Fibroblast of lung (primary cell): ENCODE measurements at regions not wholly inside any gene's neighbourhood (a gene's known extent, or its start where the extent isn't known, plus 50 kb on each side); places are given as distances from the start of the nearest gene placed in this dataset.
A peak's percentile ranks its signal among the peaks of the same experiment; 100 is the strongest.

Experiments used
- DNase-seq, 2 donors: peaks; one replicate each; pipeline versions ENCODE4 v3.0.0 to v3.0.0-alpha.2; 2010; ENCODE audit warnings: low read depth in 2 of 2
- H2AFZ ChIP-seq: 2 replicates; pipeline ENCODE4 v1.5.1; 2012; ENCODE audit warnings: low read length, control low read depth, inconsistent platforms
- H3K27ac ChIP-seq: 2 replicates; pipeline ENCODE4 v1.5.1; 2011; ENCODE audit warnings: low read length, control low read depth; ENCODE audit not compliant: insufficient read depth
- H3K27me3 ChIP-seq: 2 replicates; pipeline ENCODE4 v1.5.1; 2011; ENCODE audit warnings: mild to moderate bottlenecking, low read length; ENCODE audit not compliant: control insufficient read depth, insufficient read depth
- H3K36me3 ChIP-seq: 2 replicates; pipeline ENCODE4 v1.5.1; 2011; ENCODE audit warnings: low read length; ENCODE audit not compliant: control insufficient read depth, insufficient read depth
- H3K4me1 ChIP-seq: 2 replicates; pipeline ENCODE4 v1.5.1; 2011; ENCODE audit warnings: low read length; ENCODE audit not compliant: control insufficient read depth, insufficient read depth; ENCODE audit errors: extremely low read depth
- H3K4me2 ChIP-seq: 2 replicates; pipeline ENCODE4 v1.5.1; 2011; ENCODE audit warnings: low read length, control low read depth; ENCODE audit not compliant: insufficient read depth; ENCODE audit errors: extremely low read depth
- H3K4me3 ChIP-seq, 4 experiments: fragments of 200-600 bp in 1 of 4; sonication (generic) in 1 of 4; replicated peaks in 1 of 4; 2 replicates each; pipeline ENCODE4 v1.5.1; 2011 to 2016; ENCODE audit warnings: low read length in 4 of 4, low read depth in 3 of 4, mild to moderate bottlenecking in 3 of 4, control low read depth in 2 of 4, inconsistent platforms in 1 of 4, mixed read lengths in 1 of 4; ENCODE audit not compliant: insufficient read depth in 1 of 4; ENCODE audit errors: control extremely low read depth in 1 of 4
- H3K79me2 ChIP-seq: 2 replicates; pipeline ENCODE4 v1.5.1; 2012; ENCODE audit warnings: mild to moderate bottlenecking, low read length, inconsistent platforms; ENCODE audit not compliant: control insufficient read depth, insufficient read depth
- H3K9ac ChIP-seq: 2 replicates; pipeline ENCODE4 v1.5.1; 2011; ENCODE audit warnings: mild to moderate bottlenecking, low read length, control low read depth; ENCODE audit not compliant: insufficient read depth
- H3K9me3 ChIP-seq: 2 replicates; pipeline ENCODE4 v1.5.1; 2012; ENCODE audit warnings: low read depth, low read length; ENCODE audit not compliant: control insufficient read depth, insufficient read depth
- H4K20me1 ChIP-seq: 2 replicates; pipeline ENCODE4 v1.5.1; 2011; ENCODE audit warnings: low read length; ENCODE audit not compliant: control insufficient read depth, insufficient read depth; ENCODE audit errors: extremely low read depth
- EZH2 ChIP-seq: IDR thresholded peaks from 2 replicates; pipeline ENCODE4 v1.5.1; 2012; ENCODE audit warnings: low read length, control low read depth, mild to moderate bottlenecking; ENCODE audit errors: missing control alignments
- TF ChIP-seq, protein P1 (sequence below), 2 donors: IDR thresholded peaks in 1 of 2; conservative IDR thresholded peaks in 1 of 2; 1 replicate in 1 of 2; 2 replicates in 1 of 2; pipeline ENCODE4 v1.5.1; 2011 to 2012; ENCODE audit warnings: low read length in 2 of 2, control low read depth in 1 of 2, inconsistent platforms in 1 of 2, low read depth in 1 of 2, mild to moderate bottlenecking in 1 of 2

DNA sequence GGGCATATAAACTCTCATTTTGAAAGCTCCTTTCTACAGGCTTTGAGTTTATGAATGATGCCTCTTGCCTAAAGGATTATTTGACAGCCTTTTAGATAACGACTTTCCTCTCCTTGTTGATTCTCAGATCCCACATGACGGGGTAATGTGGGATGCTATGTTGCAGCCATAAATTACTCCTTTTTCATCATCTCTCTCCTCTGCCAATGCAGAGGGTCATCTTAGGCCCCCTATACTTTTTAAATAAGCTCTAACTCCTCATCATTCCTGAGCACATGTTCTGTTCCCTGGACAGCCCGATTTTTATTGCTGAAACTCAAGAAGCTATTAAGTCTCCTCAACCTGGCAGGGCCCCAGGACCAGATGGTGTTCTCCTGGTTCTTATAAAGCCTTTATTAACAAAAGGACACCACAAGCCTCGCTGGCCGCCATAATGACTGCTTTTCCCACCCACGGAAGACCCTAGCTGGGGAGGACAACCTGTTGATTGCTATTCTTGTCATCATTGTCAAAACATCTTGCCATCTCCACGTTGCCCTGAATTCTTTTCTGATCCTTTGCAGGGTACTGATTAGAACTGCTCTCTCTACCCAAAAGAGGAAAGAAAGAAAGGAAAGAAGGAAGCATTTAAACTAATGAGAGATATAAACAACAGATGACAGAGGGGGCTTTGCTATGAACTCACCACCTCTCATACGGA is 150.7 kb downstream of the DHX15 start:
- Histone ChIP-seq H3K36me3 (no peaks in the 10 kb centered on the region), H3K27me3 (peaks cover 2% of the 10 kb centered on the region), H3K9me3 (no peaks in the 10 kb centered on the region), H4K20me1 (no peaks in the 10 kb centered on the region), H3K9ac (no peak overlapping the region), H3K4me2 (no peak overlapping the region), H3K27ac (no peak overlapping the region), H3K79me2 (no peaks in the 10 kb centered on the region), H3K4me3 (no peak overlapping the region), H2AFZ (no peak overlapping the region), H3K4me1 (no peaks in the 10 kb centered on the region)
- DNase-seq: no peak
- TF ChIP-seq EZH2: no peak
- TF ChIP-seq, protein P1, sequence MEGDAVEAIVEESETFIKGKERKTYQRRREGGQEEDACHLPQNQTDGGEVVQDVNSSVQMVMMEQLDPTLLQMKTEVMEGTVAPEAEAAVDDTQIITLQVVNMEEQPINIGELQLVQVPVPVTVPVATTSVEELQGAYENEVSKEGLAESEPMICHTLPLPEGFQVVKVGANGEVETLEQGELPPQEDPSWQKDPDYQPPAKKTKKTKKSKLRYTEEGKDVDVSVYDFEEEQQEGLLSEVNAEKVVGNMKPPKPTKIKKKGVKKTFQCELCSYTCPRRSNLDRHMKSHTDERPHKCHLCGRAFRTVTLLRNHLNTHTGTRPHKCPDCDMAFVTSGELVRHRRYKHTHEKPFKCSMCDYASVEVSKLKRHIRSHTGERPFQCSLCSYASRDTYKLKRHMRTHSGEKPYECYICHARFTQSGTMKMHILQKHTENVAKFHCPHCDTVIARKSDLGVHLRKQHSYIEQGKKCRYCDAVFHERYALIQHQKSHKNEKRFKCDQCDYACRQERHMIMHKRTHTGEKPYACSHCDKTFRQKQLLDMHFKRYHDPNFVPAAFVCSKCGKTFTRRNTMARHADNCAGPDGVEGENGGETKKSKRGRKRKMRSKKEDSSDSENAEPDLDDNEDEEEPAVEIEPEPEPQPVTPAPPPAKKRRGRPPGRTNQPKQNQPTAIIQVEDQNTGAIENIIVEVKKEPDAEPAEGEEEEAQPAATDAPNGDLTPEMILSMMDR (conservative IDR thresholded peaks at IDR 0.05 in 1 of 2, IDR thresholded peaks at IDR 0.05 in 1 of 2; ENCODE audit: low read depth in 1 of 2, low read length in 2 of 2): no peak

DNA sequence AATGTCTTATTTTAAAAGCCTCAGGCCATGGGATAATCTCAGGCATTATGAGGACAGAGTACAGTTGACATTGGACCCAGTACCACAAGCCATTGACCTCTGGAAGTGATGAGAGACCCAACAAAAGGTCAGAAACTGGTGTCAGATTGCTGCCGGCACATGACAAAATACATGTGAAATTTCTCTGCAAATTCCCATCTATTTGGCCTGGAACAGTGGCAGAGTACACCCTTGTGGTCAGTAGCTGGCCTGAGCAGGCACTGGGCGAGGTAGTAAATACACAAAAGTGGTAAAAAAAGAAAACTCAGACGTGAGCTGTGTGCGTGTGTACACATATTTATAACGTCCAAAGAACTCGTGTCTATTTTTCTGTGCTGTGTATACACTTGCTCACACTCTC is 155.5 kb downstream of the DHX15 start:
- Histone ChIP-seq H3K79me2 (no peaks in the 10 kb centered on the region), H3K9ac (no peak overlapping the region), H4K20me1 (no peaks in the 10 kb centered on the region), H3K27ac (no peak overlapping the region), H3K27me3 (no peaks in the 10 kb centered on the region), H3K36me3 (no peaks in the 10 kb centered on the region), H3K4me2 (no peak overlapping the region), H3K4me3 (no peak overlapping the region), H2AFZ (no peak overlapping the region), H3K9me3 (no peaks in the 10 kb centered on the region), H3K4me1 (no peaks in the 10 kb centered on the region)
- no peak for TF ChIP-seq EZH2
- TF ChIP-seq, protein P1 (conservative IDR thresholded peaks at IDR 0.05 in 1 of 2, IDR thresholded peaks at IDR 0.05 in 1 of 2; ENCODE audit: low read depth in 1 of 2, low read length in 2 of 2): peak in 1 of 2 donors; percentile 14
- peak in 1 of 2 donors; percentile 31 for DNase-seq

GRCh38 chr4:24426557-24426956 is 157.8 kb downstream of the DHX15 start:
- DNase-seq: no peak
- H2AFZ ChIP-seq: no peak overlapping the region
- no peaks in the 10 kb centered on the region for H3K27me3 ChIP-seq
- H3K27ac ChIP-seq: no peak overlapping the region
- H4K20me1 ChIP-seq: no peaks in the 10 kb centered on the region
- no peaks in the 10 kb centered on the region for H3K79me2 ChIP-seq
- H3K9me3 ChIP-seq: no peaks in the 10 kb centered on the region
- TF ChIP-seq, protein P1 (conservative IDR thresholded peaks at IDR 0.05 in 1 of 2, IDR thresholded peaks at IDR 0.05 in 1 of 2; ENCODE audit: low read depth in 1 of 2, low read length in 2 of 2): no peak
- no peak for TF ChIP-seq EZH2
- H3K4me1 ChIP-seq: no peaks in the 10 kb centered on the region
- H3K4me3 ChIP-seq: no peak overlapping the region
- no peak overlapping the region for H3K9ac ChIP-seq
- H3K4me2 ChIP-seq: no peak overlapping the region
- H3K36me3 ChIP-seq: no peaks in the 10 kb centered on the region
